GM18502 (cell line): ENCODE measurements at regions not wholly inside any gene's neighbourhood (a gene's known extent, or its start where the extent isn't known, plus 50 kb on each side); places are given as distances from the start of the nearest gene placed in this dataset.

ENCODE experiments used
- ATAC-seq: cut with Tn5 transposase; IDR thresholded peaks from one replicate; pipeline ENCODE4 v1.9.1; 2021; ENCODE audit warnings: mild to moderate bottlenecking; ENCODE audit not compliant: unreplicated experiment, poor library complexity

GRCh38 chr3:168909260-168909659 lies 754.3 kb downstream of the MECOM start:
- ATAC-seq, result no peak

DNA sequence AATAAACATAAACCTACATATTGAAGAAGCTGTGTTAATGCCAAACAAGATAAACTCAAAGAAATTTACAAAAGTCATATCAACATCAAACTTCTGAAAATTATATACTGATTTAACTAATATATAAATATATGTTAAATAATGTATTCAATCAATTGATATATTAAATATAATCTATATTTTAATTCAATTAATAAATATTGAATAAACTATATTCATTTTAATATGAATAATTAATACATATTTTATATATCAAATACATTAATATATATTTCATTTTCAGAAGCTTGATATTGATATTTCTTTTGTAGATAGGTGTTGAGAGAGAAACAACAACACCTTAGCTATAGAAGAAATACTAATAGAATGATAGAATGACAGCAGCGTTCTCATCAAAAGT lies 768.1 kb downstream of the MECOM start:
- no peak for ATAC-seq

- no peak for ATAC-seq
Observed at GRCh38 chr3:168894214-168894613, 769.3 kb downstream of the MECOM start.

GRCh38 chr3:168889666-168890065 lies 773.8 kb downstream of the MECOM start:
- ATAC-seq, result no peak

- ATAC-seq, result no peak
Observed at GRCh38 chr3:168888781-168889180, 774.7 kb downstream of the MECOM start.

DNA sequence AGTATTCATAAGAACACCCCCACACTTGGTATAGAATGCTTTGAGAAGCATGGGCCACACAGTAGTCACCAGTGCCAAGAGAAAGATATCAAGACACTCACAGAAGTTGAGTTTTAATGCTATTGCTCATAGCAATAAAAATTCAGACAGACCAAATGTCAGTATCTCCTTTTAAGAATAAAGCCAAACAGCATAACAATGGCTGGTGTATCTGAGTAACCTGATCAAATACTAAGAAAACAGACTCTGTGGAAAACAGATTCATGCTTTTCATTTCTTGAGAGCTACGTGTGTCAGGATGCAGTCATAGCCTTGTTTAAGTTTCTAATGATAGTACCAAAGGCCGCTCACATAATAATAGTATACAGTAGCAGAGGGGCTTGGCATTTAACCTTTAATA lies 778.5 kb downstream of the MECOM start:
- ATAC-seq, result no peak

GRCh38 chr3:168884353-168884903 lies 779.1 kb downstream of the MECOM start:
- ATAC-seq, result no peak

- no peak for ATAC-seq
Observed at GRCh38 chr3:168883145-168883544, 780.4 kb downstream of the MECOM start.

- ATAC-seq, result no peak
Observed at GRCh38 chr3:168881804-168882203, 781.7 kb downstream of the MECOM start.

GRCh38 chr3:168878655-168879054 lies 782.9 kb upstream of the GOLIM4 start:
- no peak for ATAC-seq

DNA sequence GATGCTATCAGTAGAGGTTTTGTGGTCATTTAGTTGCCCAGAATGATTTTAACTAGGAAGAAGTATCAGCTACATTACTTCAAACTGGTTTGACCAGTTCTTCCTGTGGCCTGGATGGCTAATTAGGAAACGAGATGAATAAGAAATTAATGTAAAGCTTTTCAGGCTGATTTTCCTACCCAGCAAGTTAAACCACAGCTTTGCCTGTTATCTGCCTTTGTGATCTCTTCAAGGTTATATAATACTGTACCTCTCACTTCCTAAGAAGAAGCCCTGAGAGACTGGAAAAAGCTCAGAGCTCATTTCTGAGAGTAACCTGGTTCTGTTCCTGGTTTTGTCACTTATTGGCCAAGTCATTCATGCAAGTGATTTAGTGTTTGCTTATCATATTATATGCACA lies 782.2 kb upstream of the GOLIM4 start:
- ATAC-seq, result no peak

DNA sequence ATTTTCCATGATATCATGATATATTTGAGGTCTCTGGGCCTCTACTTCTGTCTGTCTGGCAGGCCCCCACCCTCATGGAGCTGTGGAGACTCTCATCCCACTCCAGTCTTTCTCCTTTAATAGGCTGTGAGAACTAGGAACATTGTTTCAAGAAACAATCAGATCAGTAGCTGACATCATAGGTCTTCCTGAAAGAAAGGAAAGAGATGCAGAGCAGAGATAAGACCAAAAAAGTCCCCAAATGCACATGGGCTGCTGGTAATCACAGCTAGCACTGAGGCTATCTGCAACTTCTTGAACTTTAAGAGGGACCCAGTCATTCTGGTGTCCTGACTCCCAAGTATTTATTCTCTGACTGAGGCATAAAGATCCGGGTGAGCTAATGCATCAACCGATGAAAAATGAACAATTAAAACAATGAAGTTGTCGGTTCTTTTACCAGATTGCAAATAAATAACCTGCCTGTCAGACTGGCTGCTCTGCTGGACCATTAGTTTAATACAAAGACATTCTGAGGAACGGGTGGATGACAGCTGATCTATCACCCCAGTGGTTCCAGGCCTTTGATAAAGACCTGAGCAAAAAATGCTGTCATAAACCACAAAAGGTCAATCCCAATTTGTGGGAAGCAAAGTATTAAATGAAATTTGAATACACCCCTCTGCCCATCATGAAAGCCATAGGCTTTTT lies 780.8 kb upstream of the GOLIM4 start:
- no peak for ATAC-seq

DNA sequence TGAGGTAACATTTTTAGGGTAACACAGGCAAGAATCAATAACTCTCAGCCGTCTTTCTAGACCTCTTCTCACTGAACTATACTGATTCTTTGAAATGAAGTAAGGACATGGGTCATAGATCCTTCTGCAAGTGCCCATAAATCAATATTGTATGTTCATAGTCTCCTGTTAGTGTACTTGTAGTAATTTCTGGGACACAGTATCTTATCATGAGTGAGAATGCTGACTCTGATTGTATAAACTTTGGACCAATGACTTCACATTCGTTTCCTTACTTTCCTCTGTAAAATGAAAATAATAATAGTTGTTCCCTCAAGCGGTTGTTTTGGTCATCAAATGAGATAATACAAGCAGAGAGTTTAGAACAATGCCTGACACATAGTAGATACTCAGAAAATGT lies 777.1 kb upstream of the GOLIM4 start:
- ATAC-seq, result no peak

- no peak for ATAC-seq
Observed at GRCh38 chr3:168870892-168871291, 775.2 kb upstream of the GOLIM4 start.

DNA sequence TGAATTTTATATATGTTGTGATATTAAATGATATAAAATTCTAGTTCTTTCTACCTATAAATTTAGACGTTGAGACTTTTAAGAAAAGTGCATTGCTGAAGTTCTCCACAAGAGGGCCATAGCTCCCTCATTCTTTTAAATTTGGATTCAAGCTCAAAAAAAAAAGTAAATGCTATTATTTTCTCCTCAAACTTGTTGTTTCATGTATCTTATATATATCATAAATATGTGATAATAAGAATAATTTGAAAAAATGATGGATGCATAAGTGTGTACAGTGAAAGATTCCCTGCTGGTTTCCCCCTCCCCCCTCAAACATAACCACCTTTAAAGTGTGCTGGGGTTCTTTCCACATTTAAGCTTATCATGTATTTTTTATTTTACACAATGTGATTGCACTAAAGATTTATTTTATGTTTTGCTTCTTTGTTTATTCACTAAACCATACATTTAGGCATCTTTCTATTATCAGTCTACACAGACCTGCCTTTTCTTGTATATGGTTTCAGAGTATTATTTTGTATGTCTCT lies 769.4 kb upstream of the GOLIM4 start:
- ATAC-seq, result peak; percentile 45

GRCh38 chr3:168864107-168865021 lies 768.6 kb upstream of the GOLIM4 start:
- no peak for ATAC-seq

DNA sequence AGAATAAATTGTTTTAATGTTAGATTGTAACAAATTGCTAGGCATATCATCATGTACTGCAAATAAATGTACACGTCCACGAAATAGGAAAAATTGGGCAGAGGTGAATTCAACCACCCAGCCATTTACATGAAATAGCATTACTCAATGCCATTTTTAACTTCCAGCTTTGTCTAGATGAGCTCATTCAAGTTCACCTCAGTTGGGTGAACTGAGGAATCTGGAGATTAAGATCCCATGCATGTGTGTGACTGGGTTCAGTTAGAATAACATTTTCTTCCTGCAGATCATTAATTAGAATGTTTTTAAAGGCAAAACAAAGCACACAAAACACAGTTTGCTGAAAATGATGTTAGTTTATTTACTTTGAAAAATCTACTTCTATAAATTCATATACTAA lies 767.8 kb upstream of the GOLIM4 start:
- no peak for ATAC-seq

- no peak for ATAC-seq
Observed at GRCh38 chr3:168862466-168862865, 766.7 kb upstream of the GOLIM4 start.

GRCh38 chr3:168860592-168860991 lies 764.9 kb upstream of the GOLIM4 start:
- ATAC-seq, result no peak

DNA sequence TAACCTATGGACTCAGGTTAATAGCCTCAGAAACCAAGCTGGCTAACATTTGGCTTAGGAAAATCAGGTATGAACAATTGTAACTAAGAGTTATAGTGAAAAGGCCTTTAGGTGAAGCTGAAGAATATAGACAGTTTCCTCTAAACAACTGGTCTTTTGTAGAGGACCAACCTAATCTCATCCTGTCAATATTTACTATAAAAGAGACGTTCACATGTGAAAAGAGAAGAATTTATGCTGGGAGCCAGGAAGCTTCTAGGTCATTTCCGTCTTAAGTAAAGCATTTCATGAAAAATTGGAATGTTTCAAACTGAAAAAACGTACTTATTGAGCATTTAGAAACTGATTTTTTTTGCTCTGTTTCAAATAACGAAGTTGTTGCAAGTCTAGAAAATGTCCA lies 764.3 kb upstream of the GOLIM4 start:
- ATAC-seq, result no peak

- no peak for ATAC-seq
Observed at GRCh38 chr3:168859574-168859973, 763.9 kb upstream of the GOLIM4 start.
